ENCODE measurements at regions not wholly inside any gene's neighbourhood (a gene's known extent, or its start where the extent isn't known, plus 50 kb on each side); places are given as distances from the start of the nearest gene placed in this dataset.
A peak's percentile ranks its signal among the peaks of the same experiment; 100 is the strongest.

- Mint-ChIP-seq H3K9me3 (no peaks in the 10 kb centered on the region), H3K36me3 (ENCODE audit: low read depth) (no peaks in the 10 kb centered on the region), H3K4me1 (ENCODE audit: low read depth) (peaks cover 19% of the 10 kb centered on the region), H3K4me3 (ENCODE audit: low read depth) (no peak overlapping the region), H3K27me3 (ENCODE audit: low read depth) (peaks cover 26% of the 10 kb centered on the region), H3K27ac (no peak overlapping the region)
- intact Hi-C loops (cut with micrococcal nuclease), result no loop called here
- DNase-seq (ENCODE audit: low spot score), result no peak
These were observed 218.5 kb downstream of the LY86 start for GRCh38 chr6:6806844-6807518.

- H3K27me3 Mint-ChIP-seq (ENCODE audit: low read depth), result peaks cover 26% of the 10 kb centered on the region
- intact Hi-C loops (cut with micrococcal nuclease), result no loop called here
- no peak overlapping the region for H3K4me3 Mint-ChIP-seq (ENCODE audit: low read depth)
- no peak for DNase-seq (ENCODE audit: low spot score)
- H3K36me3 Mint-ChIP-seq (ENCODE audit: low read depth), result no peaks in the 10 kb centered on the region
- H3K27ac Mint-ChIP-seq, result no peak overlapping the region
- peaks cover 20% of the 10 kb centered on the region for H3K4me1 Mint-ChIP-seq (ENCODE audit: low read depth)
- no peaks in the 10 kb centered on the region for H3K9me3 Mint-ChIP-seq
These were observed 219.8 kb downstream of the LY86 start for GRCh38 chr6:6808343-6808742.

- H3K4me3 Mint-ChIP-seq (ENCODE audit: low read depth), result no peak overlapping the region
- H3K36me3 Mint-ChIP-seq (ENCODE audit: low read depth), result no peaks in the 10 kb centered on the region
- DNase-seq (ENCODE audit: low spot score), result no peak
- intact Hi-C loops (cut with micrococcal nuclease), result no loop called here
- H3K27me3 Mint-ChIP-seq (ENCODE audit: low read depth), result peaks cover 26% of the 10 kb centered on the region
- no peak overlapping the region for H3K27ac Mint-ChIP-seq
- no peaks in the 10 kb centered on the region for H3K9me3 Mint-ChIP-seq
- peaks cover 19% of the 10 kb centered on the region for H3K4me1 Mint-ChIP-seq (ENCODE audit: low read depth)
These were observed 220.4 kb downstream of the LY86 start for GRCh38 chr6:6808915-6809314.

- intact Hi-C loops (cut with micrococcal nuclease), result no loop called here
- no peak for DNase-seq (ENCODE audit: low spot score)
- Mint-ChIP-seq H3K27me3 (ENCODE audit: low read depth) (peaks cover 26% of the 10 kb centered on the region), H3K4me1 (ENCODE audit: low read depth) (peaks cover 24% of the 10 kb centered on the region), H3K36me3 (ENCODE audit: low read depth) (no peaks in the 10 kb centered on the region), H3K27ac (no peak overlapping the region), H3K4me3 (ENCODE audit: low read depth) (peak overlapping the region; percentile 82), H3K9me3 (no peaks in the 10 kb centered on the region)
These were observed 222.2 kb downstream of the LY86 start for GRCh38 chr6:6810727-6811126.

GRCh38 chr6:6811128-6812009, 222.8 kb downstream of the LY86 start:
- H3K9me3 Mint-ChIP-seq, result no peaks in the 10 kb centered on the region
- no peaks in the 10 kb centered on the region for H3K36me3 Mint-ChIP-seq (ENCODE audit: low read depth)
- peak overlapping the region; percentile 84 for H3K27ac Mint-ChIP-seq
- peaks cover 25% of the 10 kb centered on the region for H3K27me3 Mint-ChIP-seq (ENCODE audit: low read depth)
- peak overlapping the region; percentile 82 for H3K4me3 Mint-ChIP-seq (ENCODE audit: low read depth)
- no peak for DNase-seq (ENCODE audit: low spot score)
- H3K4me1 Mint-ChIP-seq (ENCODE audit: low read depth), result peaks cover 24% of the 10 kb centered on the region
- intact Hi-C loops (cut with micrococcal nuclease), result loop anchor here (2.0 kb wide), 1 partner anchor 13 kb away; no protein-coding TSS in a partner anchor

- H3K4me1 Mint-ChIP-seq (ENCODE audit: low read depth), result peaks cover 26% of the 10 kb centered on the region
- peaks cover 16% of the 10 kb centered on the region for H3K27me3 Mint-ChIP-seq (ENCODE audit: low read depth)
- intact Hi-C loops (cut with micrococcal nuclease), result loop anchor here (2.0 kb wide), 1 partner anchor 14 kb away; no protein-coding TSS in a partner anchor
- H3K27ac Mint-ChIP-seq, result no peak overlapping the region
- H3K9me3 Mint-ChIP-seq, result no peaks in the 10 kb centered on the region
- no peak for DNase-seq (ENCODE audit: low spot score)
- H3K36me3 Mint-ChIP-seq (ENCODE audit: low read depth), result no peaks in the 10 kb centered on the region
- H3K4me3 Mint-ChIP-seq (ENCODE audit: low read depth), result no peak overlapping the region
These were observed 223.9 kb downstream of the LY86 start for GRCh38 chr6:6812427-6812826.

GRCh38 chr6:6815732-6816131, 227.2 kb downstream of the LY86 start:
- H3K4me1 Mint-ChIP-seq (ENCODE audit: low read depth), result peaks cover 23% of the 10 kb centered on the region
- no peaks in the 10 kb centered on the region for H3K9me3 Mint-ChIP-seq
- H3K27me3 Mint-ChIP-seq (ENCODE audit: low read depth), result peaks cover 8% of the 10 kb centered on the region

GRCh38 chr6:6816716-6817115, 228.2 kb downstream of the LY86 start:
- Mint-ChIP-seq H3K36me3 (ENCODE audit: low read depth) (no peaks in the 10 kb centered on the region), H3K4me1 (ENCODE audit: low read depth) (peaks cover 13% of the 10 kb centered on the region), H3K27me3 (ENCODE audit: low read depth) (peaks cover 8% of the 10 kb centered on the region), H3K27ac (no peak overlapping the region), H3K9me3 (no peaks in the 10 kb centered on the region), H3K4me3 (ENCODE audit: low read depth) (no peak overlapping the region)
- no peak for DNase-seq (ENCODE audit: low spot score)
- intact Hi-C loops (cut with micrococcal nuclease), result no loop called here

More at GRCh38 chr6:6815732-6816131, 227.2 kb downstream of the LY86 start:
- DNase-seq (ENCODE audit: low spot score), result no peak
- Mint-ChIP-seq H3K4me3 (ENCODE audit: low read depth) (no peak overlapping the region), H3K36me3 (ENCODE audit: low read depth) (no peaks in the 10 kb centered on the region), H3K27ac (no peak overlapping the region)
- intact Hi-C loops (cut with micrococcal nuclease), result no loop called here

- intact Hi-C loops (cut with micrococcal nuclease), result no loop called here
- Mint-ChIP-seq H3K36me3 (ENCODE audit: low read depth) (no peaks in the 10 kb centered on the region), H3K9me3 (no peaks in the 10 kb centered on the region), H3K27ac (no peak overlapping the region), H3K27me3 (ENCODE audit: low read depth) (peaks cover 8% of the 10 kb centered on the region), H3K4me3 (ENCODE audit: low read depth) (no peak overlapping the region), H3K4me1 (ENCODE audit: low read depth) (peaks cover 10% of the 10 kb centered on the region)
- DNase-seq (ENCODE audit: low spot score), result no peak
These were observed 229.6 kb downstream of the LY86 start for GRCh38 chr6:6818078-6818639.

- no peaks in the 10 kb centered on the region for H3K36me3 Mint-ChIP-seq (ENCODE audit: low read depth)
- intact Hi-C loops (cut with micrococcal nuclease), result no loop called here
These were observed 232.2 kb downstream of the LY86 start for GRCh38 chr6:6820641-6821238.

GRCh38 chr6:6821639-6822261, 233.2 kb downstream of the LY86 start:
- Mint-ChIP-seq H3K4me1 (ENCODE audit: low read depth) (peaks cover 22% of the 10 kb centered on the region), H3K4me3 (ENCODE audit: low read depth) (no peak overlapping the region), H3K9me3 (no peaks in the 10 kb centered on the region), H3K27ac (no peak overlapping the region), H3K36me3 (ENCODE audit: low read depth) (no peaks in the 10 kb centered on the region), H3K27me3 (ENCODE audit: low read depth) (peaks cover 16% of the 10 kb centered on the region)
- no peak for DNase-seq (ENCODE audit: low spot score)
- intact Hi-C loops (cut with micrococcal nuclease), result no loop called here

More at GRCh38 chr6:6820641-6821238, 232.2 kb downstream of the LY86 start:
- Mint-ChIP-seq H3K4me1 (ENCODE audit: low read depth) (peaks cover 17% of the 10 kb centered on the region), H3K9me3 (no peaks in the 10 kb centered on the region), H3K27ac (no peak overlapping the region), H3K27me3 (ENCODE audit: low read depth) (peaks cover 14% of the 10 kb centered on the region), H3K4me3 (ENCODE audit: low read depth) (no peak overlapping the region)
- no peak for DNase-seq (ENCODE audit: low spot score)

- Mint-ChIP-seq H3K9me3 (no peaks in the 10 kb centered on the region), H3K27ac (no peak overlapping the region), H3K27me3 (ENCODE audit: low read depth) (peaks cover 18% of the 10 kb centered on the region), H3K4me3 (ENCODE audit: low read depth) (no peak overlapping the region), H3K4me1 (ENCODE audit: low read depth) (peaks cover 27% of the 10 kb centered on the region), H3K36me3 (ENCODE audit: low read depth) (no peaks in the 10 kb centered on the region)
- intact Hi-C loops (cut with micrococcal nuclease), result no loop called here
- DNase-seq (ENCODE audit: low spot score), result no peak
These were observed 234.5 kb downstream of the LY86 start for GRCh38 chr6:6823030-6823429.
